ENCODE measurements at regions not wholly inside any gene's neighbourhood (a gene's known extent, or its start where the extent isn't known, plus 50 kb on each side); places are given as distances from the start of the nearest gene placed in this dataset.

GRCh38 chr12:87200289-87200979 is 828.8 kb downstream of the C12orf50 start:
- FAIRE-seq = no peak
- TF ChIP-seq MAX (IDR thresholded peaks at IDR 0.05; ENCODE audit: insufficient read depth, insufficient read length) = no peak
- TF ChIP-seq CTCF (IDR thresholded peaks at IDR 0.05; ENCODE audit: extremely low read depth in 1 of 2, insufficient read depth in 1 of 2, low read depth in 1 of 2, low read length in 2 of 2) = no peak
- no peak for TF ChIP-seq FOS (IDR thresholded peaks at IDR 0.05; ENCODE audit: borderline replicate concordance, insufficient read depth, low read length)
- TF ChIP-seq MYC (IDR thresholded peaks at IDR 0.05; ENCODE audit: low read depth, low read length) = no peak
- no peak for TF ChIP-seq JUN (IDR thresholded peaks at IDR 0.05; ENCODE audit: borderline replicate concordance, insufficient read depth, insufficient read length, low read depth)
- TF ChIP-seq GATA2 (IDR thresholded peaks at IDR 0.05; ENCODE audit: insufficient read depth, insufficient read length, low read depth, low read length) = no peak
- no peak for TF ChIP-seq POLR2A (IDR thresholded peaks at IDR 0.05; ENCODE audit: low read depth, low read length)
- TF ChIP-seq POLR2AphosphoS5 (IDR thresholded peaks at IDR 0.05; ENCODE audit: insufficient read depth, low read depth, low read length) = no peak
- no peak for TF ChIP-seq EZH2 (IDR thresholded peaks at IDR 0.05; ENCODE audit: borderline replicate concordance, low read depth, low read length, severe bottlenecking)
- intact Hi-C loops (cut with micrococcal nuclease) = no loop called here
- dilution Hi-C loops (cut with MboI; ENCODE audit: extremely low pct_ligation_motif_present, low sequenced_read_pairs) = no loop called here
- no peaks in the 10 kb centered on the region for H4K20me1 ChIP-seq (replicated peaks; ENCODE audit: control insufficient read depth, extremely low read depth, insufficient read depth, low read length)
- no peak for DNase-seq (ENCODE audit: low read depth, low spot score)
- no peak overlapping the region for H3K4me2 ChIP-seq (ENCODE audit: insufficient read depth, low read length)
- H3K27me3 ChIP-seq (ENCODE audit: control insufficient read depth in 2 of 2, insufficient read depth in 2 of 2, low read length in 2 of 2) = no peaks in the 10 kb centered on the region
- no peaks in the 10 kb centered on the region for H3K79me2 ChIP-seq (ENCODE audit: control insufficient read depth, insufficient read depth, low read length)
- ChIA-PET CTCF (no interaction called here), POLR2A (no interaction called here)
- no peak overlapping the region for H3K27ac ChIP-seq (ENCODE audit: insufficient read depth, low read depth, low read length)
- no peaks in the 10 kb centered on the region for H3K36me3 ChIP-seq (ENCODE audit: control insufficient read depth in 2 of 2, extremely low read depth in 1 of 2, insufficient read depth in 2 of 2, low read length in 2 of 2)
- no TSS peak for BruUV-seq (replicated peaks)
- H3K4me3 ChIP-seq (replicated peaks in 1 of 3; ENCODE audit: insufficient read depth in 1 of 3, low read depth in 1 of 3, low read length in 3 of 3) = no peak overlapping the region
- H3K9ac ChIP-seq (replicated peaks; ENCODE audit: extremely low read depth, insufficient read depth, low read length) = no peak overlapping the region
- no peaks in the 10 kb centered on the region for H3K9me1 ChIP-seq (replicated peaks; ENCODE audit: control insufficient read depth, extremely low read depth, insufficient read depth, low read length)
- H2AFZ ChIP-seq (ENCODE audit: low read depth, low read length) = no peak overlapping the region
- H3K9me3 ChIP-seq (replicated peaks; ENCODE audit: control insufficient read depth, insufficient read depth, low read length) = no peaks in the 10 kb centered on the region
- no peaks in the 10 kb centered on the region for H3K4me1 ChIP-seq (ENCODE audit: control insufficient read depth, extremely low read depth, insufficient read depth, low read length)

Data from endothelial cell of umbilical vein (primary cell).